CMK (cell line): ENCODE measurements at regions not wholly inside any gene's neighbourhood (a gene's known extent, or its start where the extent isn't known, plus 50 kb on each side); places are given as distances from the start of the nearest gene placed in this dataset.

ENCODE experiments used
- DNase-seq: peaks from one replicate; pipeline ENCODE4 v3.0.0-alpha.2; 2010; ENCODE audit warnings: low read depth

DNA sequence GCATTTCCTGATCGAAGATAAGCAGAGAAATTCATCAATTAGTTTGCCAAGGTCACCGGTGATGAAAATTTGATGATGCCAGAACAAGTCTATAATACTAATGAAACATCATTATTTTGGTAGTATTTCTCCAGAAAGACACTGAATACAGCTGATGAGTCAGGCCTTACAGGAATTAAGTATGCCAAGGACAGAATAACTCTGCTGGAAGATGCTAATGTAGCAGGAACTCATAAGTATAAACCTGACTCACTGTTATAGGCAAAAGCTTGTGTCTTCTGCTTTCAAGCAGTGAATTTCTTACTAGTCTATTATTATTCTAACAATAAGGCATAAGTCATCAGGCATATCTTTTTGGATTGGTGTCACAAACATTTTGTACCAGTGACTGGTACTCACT is 1825.1 kb upstream of the IGFBP7 start:
- DNase-seq, result no peak

DNA sequence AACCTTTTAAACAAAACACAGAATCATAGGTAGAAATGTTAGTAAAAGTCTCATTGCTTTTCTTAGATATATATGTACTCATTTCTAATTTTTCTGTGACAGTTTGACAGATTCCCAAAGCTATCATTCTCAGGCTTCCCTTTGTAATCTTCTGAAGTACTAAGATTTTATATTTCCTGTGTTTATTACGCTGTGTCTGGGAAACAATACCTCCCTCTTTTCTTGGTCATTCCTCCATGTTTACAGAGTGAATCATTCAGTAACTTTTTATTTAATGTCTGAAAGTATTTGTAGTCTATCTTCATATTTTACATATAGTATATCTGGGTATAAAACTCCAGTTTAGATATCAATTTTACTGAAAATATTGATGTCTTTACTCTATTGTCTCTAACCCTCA is 1826.3 kb upstream of the IGFBP7 start:
- DNase-seq, result no peak

DNA sequence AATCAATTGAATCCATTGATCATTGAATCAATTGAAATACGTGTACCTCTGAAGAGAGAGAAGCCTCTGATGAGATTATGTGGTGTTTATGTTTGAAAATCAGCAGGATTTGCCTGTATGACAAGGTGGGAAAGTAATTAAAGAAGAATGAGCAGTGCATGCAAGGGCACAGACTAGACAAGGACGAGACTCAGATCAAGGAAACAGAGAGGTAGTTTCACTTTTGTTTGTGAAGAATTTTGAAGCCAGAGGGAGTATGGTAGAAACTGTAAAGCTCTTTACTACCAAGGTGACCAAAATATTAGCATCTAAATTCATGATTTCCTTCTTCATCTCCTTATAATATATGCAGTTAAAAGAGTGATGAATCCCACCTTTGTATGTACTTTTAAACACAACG is 1830.0 kb upstream of the IGFBP7 start:
- no peak for DNase-seq

DNA sequence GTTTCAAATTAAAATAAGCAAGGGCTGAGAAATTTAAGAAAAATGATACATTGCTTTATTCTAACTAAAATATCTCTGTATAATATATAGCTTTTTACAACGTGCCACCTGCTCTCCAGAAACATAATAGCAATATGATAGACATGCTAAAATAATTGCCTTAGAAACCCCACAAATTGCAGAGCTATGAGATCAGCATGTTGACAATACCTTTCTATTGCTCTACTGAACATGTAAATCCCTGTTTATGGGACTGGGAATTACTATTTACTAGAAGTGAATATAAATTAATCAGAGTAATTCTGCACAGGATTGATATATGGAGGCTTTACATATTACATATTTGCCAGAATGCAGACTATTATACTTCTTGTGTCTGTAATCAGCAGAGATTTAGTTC is 1831.1 kb upstream of the IGFBP7 start:
- no peak for DNase-seq

DNA sequence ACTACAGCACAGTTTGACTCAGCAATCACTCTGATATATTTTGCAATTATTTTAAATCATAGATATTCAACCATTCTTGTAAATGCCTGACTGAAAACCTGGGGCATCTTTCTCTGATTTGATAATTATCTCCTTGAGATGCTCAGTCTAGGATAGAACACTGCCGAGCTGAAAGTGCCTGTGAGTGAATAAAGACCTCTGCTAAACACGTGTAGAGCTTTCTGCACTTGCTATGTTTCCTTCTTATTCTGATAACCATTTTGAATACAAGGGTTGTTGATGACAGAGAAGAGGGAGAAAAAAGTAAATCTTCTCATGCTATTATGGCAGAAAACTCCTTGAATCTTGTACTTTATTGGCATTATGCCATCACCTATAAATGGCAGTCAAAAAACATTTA is 1843.4 kb upstream of the IGFBP7 start:
- no peak for DNase-seq

DNA sequence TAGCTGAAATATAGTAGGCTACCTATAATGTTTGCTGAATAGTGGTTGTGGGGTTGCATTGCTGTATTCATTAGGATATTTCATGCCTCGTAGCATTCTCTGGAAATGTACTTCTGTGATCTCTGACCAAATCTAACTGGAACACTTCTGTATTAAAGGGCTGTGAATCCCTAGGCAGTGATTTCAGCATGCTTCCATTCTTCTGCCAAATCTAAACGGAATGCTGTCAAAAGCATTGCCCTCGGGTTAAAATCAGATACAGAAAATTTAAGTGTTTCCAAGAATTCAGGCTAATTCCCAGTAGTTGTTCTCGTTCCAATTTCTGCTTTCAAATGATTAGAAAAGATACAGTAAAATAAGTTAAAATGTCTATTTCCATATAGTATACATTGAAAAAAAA is 1847.5 kb upstream of the IGFBP7 start:
- DNase-seq, result no peak

DNA sequence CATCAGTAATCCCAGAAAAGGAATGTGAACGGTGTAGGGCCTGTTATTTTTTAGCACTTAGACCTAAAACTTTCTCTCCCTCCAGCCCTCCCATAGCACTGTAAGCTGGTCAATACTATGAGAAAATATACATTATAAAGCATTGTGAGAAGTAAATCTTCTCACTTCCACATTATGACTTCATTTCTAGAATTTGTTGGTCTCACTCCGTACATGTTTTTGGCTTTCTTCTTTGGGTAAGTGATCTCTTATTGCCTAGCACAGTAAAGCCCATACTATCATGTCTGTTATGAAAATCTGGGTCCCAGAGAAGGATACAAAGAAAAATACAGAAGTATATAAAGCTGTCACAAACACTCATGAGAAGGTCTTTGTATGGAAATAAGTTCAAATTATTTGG is 1851.1 kb upstream of the IGFBP7 start:
- DNase-seq, result no peak

DNA sequence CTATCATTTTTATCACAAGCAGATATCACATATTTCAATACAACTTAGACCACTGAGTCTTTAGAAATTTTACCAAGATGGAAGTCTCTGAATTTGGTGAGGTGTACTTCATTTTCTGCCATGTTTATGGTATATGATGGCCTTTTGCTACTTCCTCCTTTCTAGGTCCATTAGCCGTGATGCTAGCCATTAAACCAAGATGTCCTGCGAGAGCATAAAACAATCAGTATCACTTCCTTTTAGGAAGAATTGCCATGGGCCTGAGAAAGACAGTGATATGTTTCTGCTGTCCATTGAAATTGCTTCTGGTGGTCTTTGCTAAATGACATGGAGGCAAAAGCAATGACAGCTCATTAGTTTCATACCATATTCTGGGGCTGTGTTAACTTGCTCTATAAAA is 1851.7 kb upstream of the IGFBP7 start:
- DNase-seq, result no peak

DNA sequence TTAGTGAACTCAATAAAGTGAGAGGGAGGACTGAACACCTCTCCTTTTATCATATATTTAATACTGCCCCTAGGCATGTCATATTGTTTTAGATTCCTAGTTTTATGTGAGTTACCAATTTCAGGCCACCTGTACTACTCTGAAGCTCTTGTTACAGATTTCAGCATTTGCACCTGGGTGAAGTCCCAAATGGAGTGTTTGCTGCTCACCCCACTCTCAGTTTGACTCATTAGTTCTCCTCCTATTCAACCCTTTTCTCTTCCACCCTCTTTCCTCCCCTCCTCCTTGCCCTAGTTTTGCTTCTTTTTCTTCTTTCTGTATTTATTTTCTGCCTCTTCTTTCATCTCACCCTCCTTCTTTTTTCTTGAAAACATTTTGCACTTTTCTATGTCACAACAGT is 1852.2 kb upstream of the IGFBP7 start:
- DNase-seq, result no peak

DNA sequence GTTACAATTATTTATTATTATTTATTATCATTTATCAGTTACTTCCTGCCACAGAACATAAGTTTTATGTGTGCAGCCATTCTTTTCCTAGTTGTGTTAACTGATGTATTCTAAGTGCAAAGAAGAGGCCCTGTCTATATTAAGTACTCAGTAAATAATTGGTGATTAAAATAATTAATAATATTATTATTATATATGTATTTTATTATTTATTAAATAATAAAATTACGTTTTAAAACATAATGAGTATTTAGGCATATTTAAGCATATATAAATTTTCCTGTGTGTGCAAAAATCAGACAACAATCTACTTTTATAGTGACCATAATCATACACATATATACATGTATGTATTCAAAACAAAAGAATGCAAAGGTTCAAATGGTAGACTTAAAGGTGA is 1871.6 kb upstream of the IGFBP7 start:
- DNase-seq, result no peak

DNA sequence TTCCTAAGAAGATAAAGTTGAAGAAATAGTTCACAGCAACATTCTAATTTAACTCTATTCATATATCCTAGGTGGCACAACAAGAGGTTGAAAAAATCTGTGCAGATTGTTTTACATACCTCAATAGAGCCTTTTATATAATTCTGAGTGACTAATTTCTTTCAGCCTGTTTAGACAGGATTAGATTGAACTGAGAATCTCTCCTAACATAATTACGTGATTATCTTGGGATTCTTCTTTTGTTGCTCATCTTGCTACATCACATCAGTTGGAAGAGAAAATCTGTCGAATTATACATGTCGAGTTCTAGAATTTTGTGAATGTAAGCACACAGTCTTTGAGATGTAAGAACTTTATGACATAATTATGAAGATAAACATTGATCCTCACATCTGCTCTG is 1873.7 kb upstream of the IGFBP7 start:
- no peak for DNase-seq

DNA sequence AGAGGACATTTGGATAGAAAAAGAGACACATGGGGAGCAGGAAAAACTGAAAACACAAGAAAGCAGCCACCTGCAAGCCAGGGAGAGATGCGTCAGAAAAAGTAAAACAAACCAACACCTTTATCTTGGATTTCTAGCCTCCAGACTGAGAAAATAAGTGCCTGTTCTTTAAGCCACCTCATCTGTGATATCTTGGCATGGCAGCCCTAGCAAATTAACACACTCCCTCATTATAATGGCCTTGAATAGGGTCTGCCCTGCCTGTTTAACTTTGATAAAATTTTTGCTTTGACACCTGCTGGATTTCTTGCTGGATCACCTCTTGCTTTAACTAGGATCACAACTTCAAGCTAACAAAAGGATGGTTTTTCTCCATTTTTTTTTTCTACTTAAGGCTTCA is 1892.0 kb upstream of the IGFBP7 start:
- DNase-seq, result no peak

DNA sequence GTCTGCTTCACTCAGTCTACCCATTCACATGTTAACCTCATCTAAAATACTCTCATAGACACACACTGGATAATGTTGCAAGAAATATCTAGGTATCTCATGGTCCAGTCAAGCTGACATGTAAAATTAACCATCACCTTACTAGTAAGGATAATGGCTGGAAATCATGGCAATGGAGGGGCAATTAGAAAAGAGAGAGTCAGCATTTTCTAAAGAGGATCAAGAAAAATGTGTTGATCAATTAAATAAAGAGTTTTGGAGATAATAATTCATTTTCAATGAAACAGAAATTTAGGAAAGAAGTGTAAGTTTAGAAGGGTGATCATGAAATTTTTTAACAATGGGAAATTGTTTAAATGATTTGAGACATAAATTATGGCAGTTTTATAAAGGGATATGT is 1914.1 kb upstream of the IGFBP7 start:
- DNase-seq, result no peak

DNA sequence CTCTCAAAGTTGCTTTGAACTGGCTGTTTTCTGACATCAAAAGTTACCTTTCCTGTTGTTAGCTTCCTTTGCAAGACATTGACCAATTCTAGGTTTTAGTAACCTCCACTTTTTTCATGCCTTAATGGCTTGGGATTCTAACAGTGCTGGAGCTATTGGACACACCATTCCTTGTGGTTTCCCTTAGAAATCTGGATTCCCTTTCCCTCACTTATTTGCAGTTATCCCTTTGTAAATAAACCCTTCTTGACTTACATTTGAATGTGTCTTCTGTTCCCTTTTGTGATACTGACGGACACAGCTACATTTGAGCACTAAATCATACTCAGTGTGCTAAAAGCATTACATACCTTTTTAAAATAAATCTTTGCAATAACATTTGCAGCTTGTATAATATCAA is 1927.6 kb upstream of the IGFBP7 start:
- no peak for DNase-seq

DNA sequence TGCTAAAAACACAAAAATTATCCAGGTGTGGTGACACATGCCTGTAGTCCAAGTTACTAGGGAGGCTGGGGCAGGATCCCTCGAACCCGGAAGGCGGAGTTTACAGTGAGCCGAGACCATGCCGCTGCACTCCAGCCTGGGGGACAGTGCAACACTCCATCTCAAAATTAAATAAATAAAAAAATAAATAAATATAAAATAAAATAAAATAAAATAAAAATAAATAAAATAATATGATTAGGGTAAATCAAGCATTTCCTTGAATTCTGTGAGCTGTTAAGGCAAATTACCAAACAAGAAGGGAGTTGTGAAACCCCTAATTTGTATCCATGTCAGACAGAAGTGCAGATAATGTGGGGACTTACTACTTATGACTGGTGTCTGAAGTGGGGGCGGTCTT is 1928.9 kb upstream of the IGFBP7 start:
- no peak for DNase-seq

DNA sequence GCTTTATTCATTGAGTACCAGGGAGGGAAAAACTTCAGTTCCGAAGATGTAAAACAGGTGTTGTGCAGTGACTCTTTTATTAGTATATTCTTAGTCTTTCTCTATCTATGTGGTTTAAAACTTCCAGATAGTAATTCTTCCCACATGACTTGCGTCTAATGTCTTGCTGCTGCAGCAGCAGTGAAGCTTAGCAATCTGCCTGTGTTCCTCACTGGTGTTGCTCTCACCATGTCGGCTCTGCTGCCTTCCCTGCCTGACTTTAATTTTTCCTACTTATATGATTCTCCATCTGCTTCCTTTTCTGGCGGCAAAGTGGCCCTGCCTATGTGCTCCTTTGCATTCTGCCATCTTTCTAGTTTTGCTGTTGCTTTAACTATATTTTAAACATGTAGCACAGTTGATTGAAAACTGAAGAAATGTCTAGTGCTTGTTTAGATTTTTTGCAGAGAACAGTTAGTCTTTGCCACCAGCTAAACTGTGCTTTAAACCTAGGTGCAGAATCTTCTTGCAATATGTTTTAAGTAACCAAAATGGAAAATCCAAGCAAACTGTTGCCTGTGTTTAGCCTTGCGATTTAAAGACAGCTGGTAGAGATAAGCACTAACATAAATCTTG is 1934.2 kb upstream of the IGFBP7 start:
- DNase-seq, result no peak

DNA sequence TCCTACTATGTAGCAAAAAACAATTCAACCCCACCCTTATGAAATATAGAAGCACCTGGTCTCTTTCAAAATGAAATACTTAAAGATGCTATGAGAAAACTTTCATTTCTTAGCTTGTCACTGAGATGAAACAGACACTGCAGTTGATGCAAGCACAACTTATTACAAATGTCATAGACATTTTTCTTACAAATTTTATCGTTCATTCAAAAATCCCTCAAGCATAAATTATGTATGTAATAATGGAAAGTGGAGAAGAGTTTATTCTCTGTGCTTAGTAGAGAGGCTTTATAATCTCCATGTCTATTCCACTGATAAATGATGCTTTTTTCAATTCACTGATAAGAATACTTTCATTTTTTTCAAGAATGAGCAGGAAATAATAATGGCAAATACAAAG is 1943.9 kb upstream of the IGFBP7 start:
- no peak for DNase-seq

DNA sequence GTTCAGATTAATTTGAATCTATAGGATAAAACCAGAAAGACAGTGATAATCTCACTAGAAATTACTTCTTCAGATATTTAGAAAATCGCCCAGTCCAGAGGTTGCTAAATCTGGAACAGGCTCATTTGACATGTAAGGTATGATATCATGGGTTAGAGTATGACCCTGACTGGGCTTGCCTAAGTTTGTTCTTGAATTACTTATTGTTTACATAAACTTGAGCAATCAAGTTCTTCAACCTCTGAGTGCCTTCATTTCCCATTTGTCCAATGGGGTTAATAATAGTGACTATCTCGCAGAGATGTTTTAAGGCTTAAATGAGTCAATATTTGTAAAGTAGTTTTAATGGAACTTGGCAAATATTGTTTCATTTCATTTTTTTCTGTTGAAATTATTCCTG is 1947.6 kb upstream of the IGFBP7 start:
- no peak for DNase-seq

DNA sequence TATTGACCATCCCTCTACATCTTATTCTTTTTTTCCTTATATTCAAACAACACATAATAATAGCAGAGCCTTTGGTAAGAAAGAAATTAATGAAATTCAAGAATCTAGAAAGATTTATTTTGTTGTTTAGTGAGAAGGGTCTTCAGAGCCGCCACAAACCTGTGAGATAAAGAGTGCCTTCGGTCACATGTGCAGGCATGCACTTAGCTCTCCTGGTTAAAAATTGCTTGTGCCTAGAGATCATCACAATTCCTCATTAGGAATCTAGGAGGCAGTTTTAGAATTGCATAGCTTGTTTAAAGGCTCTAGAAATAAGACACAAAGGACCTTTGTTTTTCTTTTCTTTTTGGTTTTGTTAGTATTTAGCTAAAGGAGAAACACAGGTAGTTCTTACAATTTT is 1948.4 kb upstream of the IGFBP7 start:
- DNase-seq, result no peak

DNA sequence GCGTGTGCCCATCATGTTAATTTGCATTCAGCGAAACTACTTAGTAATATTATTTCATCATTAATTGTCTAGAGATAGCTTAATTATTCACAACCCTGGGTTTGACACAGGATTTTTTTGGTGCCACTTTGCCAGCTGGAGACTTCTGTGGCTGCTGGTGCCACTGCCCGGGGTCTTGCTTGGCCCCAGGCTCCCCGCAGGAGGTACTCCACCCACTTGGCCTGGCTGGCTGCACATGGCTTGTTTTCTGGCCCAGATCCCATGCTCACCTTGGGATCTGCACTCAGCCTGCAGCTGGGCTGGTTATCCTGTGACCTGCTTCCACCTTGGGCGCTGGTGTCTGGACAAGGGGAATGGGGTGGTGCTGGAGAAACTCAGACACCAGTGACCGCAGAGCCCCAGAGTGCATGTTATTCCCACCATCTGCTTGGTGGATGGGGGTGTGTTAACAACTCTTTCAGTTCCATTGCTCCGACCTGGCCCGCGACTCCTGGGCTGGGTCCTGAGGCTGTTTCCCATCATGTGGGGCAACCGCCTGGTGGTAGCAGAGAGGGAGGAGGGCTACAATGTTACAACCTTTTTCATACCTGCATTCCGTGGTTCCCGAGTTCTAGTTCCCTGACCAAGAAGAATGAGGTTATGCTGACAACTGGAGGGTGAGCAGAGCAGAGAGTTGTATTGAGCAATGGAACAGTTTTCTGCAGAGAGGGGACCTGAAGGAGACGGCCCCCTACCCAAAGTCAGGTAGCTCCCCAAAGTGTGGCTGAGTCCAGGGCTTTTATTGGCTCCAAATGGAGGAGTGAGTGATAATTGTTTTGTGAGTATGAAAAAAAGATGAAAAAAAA is 1950.0 kb upstream of the IGFBP7 start:
- DNase-seq, result no peak

DNA sequence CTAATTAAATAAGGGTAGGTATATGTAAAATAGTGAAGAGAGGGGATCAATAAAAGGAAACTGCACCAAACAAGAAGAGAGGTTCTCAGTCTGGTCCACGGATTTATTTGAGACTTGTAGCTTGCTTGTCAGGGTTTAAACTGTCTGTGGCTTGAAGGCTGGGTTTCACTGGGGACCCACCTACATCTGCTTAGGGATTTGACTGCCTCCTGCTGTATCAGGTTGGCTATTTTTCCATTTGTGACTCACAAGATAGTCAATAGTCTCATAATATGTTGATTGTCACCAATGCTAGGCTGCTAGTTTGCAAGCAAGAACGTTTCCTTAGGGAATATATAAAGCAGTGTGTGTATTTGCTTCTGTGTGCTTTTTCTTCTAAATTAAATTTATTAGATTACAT is 1950.7 kb upstream of the IGFBP7 start:
- DNase-seq, result no peak

DNA sequence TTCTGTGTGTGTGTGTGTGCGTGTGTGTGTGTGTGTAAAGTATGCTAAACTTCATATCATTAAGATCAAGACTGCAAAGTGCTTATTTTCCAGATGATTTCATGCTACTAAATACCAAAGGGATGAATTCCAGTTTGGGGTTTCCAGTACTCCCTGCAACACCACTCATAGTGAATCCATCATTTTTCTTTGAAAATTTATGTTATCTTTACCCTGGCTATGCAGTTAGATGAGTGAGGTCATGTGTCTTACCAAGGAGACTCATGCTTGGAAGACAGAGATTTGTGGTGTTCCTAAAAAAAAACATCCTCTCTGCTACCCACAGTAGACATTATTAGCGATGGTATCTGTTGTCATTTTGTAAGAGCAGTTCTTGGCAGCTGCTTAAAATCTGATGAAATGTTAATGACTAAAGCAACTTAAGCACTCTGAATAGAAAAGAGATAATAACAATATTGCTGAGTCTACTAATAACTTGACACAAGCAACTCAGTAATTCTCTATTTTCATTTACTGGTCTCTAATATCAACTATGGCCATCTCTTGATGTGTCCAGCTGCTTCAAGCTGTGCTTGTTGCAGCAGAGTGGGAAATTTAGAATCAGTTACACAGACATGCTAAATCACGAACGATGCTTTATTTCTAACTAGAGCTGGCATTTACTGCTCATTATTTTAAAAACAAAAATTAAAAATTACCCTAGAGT is 1953.0 kb upstream of the IGFBP7 start:
- no peak for DNase-seq

DNA sequence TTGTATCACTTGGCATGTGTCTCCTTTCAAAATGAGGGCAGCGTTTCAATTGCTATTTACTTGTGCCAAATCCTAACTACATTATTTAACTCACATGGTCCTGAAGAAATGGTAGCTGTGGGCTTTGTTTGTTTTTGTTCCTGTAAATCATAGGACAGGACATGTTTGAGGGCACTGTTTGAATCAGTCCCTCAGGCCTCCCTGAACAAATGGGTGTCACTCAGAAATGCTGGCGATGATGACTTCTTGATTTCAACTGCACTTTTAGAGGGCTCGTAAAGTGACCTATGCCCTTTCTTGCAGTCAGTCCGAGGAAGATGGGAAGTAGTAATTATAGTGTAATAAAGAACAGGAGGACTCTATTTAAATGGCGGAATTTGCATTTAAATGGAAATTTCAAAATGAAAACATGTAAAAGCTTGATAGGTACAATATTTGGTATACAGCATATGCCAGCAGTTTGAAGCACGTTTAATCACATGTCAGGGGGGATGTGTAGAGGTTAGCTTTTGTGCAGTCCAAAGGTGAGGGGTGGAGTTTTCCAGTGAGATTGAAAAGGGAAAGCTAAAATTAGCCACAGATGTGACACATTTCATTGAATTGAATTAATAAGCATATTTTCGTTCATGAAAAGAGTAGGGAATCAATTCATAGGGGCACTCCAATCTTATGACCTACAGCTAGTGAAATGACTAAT is 1958.7 kb upstream of the IGFBP7 start:
- no peak for DNase-seq
